ENCODE measurements at regions not wholly inside any gene's neighbourhood (a gene's known extent, or its start where the extent isn't known, plus 50 kb on each side); places are given as distances from the start of the nearest gene placed in this dataset.
"Not testable (repeated sequence)": the region's sequence is repeated elsewhere in the genome, so short reads cannot be mapped to it uniquely, and the experiment has no call there.

DNA sequence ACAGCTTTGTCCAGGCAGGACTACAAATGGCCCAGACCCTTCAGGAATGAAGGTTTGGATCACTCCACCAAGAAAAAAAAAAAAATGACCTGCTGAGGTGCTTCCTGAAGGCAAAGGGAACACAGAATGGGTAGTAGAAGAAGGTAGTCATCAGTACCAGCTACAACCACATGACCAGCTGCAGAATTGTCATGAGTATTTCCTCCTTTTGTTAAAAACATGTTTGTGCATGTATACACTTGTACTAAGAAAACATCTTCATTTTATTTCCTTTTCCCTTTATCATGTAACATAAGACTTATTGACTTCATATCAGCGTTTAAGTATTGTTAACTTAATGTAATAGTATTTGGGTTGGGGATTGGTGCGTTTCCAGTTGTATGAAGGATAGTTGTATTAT, 631.6 kb downstream of the FBXO15 start:
- DNase-seq, result not testable (repeated sequence)

- DNase-seq, result no peak
Measured at GRCh38 chr18:73514449-73514848, 633.2 kb downstream of the FBXO15 start.

- no peak for DNase-seq
Measured at GRCh38 chr18:73511771-73512503, 635.7 kb downstream of the FBXO15 start.

- DNase-seq, result no peak
Measured at GRCh38 chr18:73509460-73509859, 638.2 kb downstream of the FBXO15 start.

DNA sequence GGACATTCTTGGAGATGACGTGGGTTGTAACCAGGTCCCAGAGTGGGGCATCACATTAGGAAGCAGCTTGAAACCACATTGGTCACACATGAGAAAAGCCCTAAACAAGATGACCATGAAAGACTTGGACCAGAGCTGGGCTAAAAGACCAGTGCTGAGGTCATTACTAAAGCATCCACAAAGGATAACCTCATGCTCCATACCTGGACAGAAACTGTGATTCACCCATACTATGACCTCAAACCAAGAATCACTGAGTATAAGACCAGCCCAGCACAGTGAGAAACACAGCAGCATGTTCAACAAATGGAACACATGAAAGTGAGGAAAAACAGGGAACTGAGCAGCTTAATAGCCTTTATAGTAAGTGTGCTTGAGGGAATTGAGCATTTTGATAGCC, 635.5 kb upstream of the NETO1 start:
- no peak for DNase-seq

DNA sequence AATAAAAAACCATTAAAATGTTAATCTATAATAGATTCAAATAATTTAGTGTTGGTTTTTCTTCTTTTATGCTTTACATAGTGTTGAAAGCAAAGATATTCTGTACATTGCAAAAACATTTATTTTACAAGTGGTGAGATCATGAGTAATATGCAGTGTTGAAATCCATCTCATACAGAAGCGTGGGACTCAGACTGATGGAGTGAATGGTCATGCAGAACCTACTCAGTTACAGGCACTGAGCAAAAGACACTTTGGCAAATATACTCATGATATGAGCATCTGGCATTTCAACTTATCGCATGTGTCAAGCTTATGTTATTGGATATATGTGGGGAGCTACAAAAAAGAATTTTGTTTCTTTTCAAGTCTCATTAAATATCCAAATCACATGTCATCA, 620.2 kb upstream of the NETO1 start:
- DNase-seq, result no peak

DNA sequence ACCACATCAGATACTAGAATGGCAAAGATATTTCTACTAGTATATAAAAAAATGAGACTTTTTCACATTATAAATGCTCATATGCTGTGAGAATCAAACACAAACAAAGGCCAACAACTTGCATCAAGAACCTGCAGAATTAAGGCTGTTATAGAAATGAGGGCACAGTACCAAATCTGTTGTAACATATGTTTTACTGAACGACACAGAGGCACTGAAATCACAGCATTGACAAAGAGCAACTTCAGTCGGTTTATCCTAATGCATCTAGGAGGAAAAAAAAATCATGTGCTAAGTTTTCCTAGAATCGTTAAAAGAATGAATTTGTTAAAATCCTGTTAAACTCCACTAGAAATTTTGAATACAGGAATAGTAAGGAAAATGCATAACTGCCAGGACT, 617.4 kb upstream of the NETO1 start:
- no peak for DNase-seq

DNA sequence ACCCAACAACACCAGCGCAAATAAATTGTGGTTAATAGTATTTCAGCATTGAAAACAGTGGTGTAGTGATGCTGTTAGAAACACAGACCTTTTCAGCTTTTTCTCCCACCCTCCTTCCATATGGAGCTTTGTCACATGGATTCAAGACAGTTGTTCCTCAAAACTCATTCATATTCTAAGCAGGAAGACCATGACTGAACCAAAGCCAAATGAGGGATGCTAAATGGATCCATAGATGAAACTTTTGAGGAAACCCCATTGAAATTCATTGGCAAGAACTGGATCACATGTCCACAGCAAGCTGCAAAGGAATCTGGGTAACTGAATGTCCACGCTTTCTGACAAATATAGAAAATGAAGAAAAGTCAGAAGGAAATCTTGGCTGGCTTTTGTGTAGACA, 615.1 kb upstream of the NETO1 start:
- DNase-seq, result no peak

GRCh38 chr18:73479477-73479876, 611.7 kb upstream of the NETO1 start:
- DNase-seq, result no peak

DNA sequence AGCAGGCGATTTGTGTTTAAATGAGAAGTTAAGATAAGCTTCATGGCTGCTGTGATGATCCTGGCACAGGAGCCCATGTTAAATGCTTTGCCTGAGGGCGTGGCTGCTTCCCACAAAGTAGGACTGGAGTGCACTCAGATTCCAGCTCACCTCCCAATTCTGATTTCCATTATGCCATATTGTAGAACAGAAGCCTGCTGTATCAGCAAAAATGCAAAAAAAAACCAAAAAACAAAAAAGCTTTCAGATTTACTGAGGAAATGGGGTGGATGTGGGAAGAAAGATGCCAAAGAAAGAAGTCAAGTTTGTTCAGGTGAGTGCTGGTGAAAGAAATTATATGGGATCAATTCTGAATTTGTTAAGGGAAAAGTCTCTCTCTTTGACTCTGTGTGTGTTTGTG, 610.4 kb upstream of the NETO1 start:
- DNase-seq, result no peak

DNA sequence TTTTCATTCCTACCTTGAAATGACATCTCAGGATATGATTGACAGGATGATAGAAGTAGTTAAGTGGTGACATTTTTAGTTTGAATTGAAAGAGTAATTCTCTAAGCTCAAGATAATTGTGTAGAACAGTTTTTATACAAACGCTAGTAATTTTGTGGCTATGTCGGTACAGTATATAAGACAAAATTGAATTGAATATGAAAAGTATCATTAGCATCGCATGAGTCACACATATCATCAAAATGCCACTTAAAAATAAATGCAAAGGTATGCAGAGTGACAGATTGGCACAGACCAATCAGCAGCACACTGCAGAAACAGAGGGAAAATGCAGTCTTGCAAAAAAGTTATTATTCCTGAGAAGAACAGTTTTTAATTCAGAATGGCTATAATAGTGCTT, 608.2 kb upstream of the NETO1 start:
- DNase-seq, result no peak

DNA sequence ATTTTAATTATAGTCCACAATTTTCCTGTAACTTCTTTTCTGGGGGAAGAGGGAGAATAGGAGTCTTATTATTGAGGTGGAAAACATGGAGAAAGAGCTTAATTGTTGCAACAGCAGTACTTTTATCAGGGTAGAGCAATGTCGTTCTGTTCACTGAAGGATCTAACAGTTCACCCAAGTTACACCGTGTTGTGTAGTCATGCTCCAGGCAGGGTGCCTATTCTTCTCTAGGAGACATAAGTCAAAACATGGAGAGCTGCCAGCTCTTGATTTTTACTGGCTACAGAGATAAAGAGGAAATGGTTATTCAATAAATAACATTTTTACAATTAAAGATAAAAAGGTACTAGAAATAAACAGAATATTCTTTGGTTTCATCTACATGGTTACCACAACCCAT, 594.3 kb upstream of the NETO1 start:
- no peak for DNase-seq

GRCh38 chr18:73461780-73462059, 593.9 kb upstream of the NETO1 start:
- DNase-seq, result no peak

GRCh38 chr18:73461038-73461779, 593.4 kb upstream of the NETO1 start:
- no peak for DNase-seq

GRCh38 chr18:73458186-73458964, 590.6 kb upstream of the NETO1 start:
- no peak for DNase-seq

GRCh38 chr18:73456643-73457042, 588.9 kb upstream of the NETO1 start:
- DNase-seq, result no peak

- DNase-seq, result no peak
Measured at GRCh38 chr18:73452866-73453265, 585.1 kb upstream of the NETO1 start.

DNA sequence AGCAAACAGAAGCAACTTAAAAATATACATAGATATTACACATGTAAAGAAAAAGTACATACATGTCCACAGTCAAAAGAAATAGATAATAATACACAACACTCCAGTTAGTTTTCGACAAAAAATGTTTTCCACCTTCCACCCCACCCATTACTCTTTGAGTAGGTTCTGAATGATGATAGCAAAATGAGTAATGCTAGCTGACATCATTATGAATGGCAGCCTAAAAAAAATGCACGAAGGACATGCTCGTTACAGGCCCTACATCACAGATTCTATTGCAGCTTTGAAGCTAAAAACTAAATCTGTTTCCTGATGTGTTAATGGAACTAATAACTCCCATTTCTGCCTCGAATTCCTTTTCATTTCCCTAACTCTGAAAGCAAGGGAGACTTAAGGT, 578.7 kb upstream of the NETO1 start:
- DNase-seq, result no peak

DNA sequence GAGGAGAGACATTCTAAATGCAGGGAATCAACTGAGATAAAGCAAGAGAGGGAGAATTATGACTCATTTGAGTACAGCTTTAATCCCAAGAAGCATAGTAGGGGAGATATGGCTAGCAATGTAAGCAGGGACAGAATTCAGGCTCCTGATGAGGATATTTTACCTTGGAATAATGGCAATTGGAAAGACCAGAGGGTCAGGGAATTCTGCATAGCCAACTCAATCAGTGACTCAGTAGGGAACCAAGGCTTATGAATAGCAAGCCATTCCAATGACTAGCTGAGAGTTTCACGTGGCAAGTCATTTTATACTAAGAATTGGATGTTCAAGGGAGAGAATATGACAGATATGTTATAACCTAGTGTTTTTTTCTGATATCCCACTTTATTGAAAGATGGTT, 563.8 kb upstream of the NETO1 start:
- no peak for DNase-seq

DNA sequence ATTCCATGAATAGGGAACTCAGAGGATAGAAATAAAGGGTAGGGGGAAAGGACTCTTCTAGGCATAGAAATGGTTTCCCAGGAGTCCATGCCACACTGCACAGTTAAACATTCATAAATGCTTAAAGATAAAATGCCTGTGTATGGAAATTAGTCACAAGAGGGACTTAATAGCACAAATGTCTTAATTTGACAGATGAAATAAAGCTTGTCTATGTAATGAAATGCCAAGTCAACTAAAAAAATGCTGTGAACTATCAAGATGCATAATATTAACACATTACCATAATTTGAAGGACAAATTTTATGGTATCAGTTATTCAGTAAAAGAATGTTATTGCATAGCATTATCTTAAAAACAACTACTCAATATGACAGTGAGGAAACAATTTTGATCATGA, 553.2 kb upstream of the NETO1 start:
- DNase-seq, result no peak

DNA sequence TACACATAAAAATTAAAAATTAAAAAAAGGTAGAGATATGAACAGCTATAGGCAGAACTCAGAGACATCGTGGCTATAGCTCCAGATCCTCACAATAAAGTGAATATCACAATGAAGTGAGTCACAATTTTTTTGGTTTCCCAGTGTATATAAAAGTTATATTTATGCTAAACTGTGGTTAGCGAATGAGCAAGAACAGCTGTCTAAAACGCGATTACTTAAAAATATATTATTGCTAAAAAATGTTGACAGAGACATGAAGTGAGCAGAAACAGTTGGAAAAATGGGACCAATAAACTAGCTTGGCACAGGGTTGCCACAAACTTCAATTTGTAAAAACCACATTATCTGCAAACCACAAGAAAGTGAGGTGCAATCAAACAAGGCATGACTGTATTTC, 551.7 kb upstream of the NETO1 start:
- DNase-seq, result no peak

DNA sequence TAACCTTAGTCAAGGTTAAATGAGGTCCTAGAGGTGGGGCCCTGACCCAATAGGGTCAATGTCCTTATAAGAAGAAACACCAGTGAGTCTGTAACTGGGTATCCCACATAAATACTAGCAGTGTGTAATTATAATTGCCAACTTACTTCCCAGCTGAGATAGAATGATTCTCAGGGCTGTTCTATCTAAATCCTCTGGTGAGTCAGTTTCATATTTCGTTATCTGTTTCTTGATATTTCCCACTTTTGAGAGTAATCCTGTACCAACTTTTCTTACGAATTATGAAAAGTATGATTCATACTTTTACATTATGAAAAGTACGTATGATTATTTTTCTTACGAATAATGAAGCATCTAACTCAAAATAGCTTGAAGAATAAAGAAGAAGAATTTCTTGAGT, 546.8 kb upstream of the NETO1 start:
- no peak for DNase-seq

DNA sequence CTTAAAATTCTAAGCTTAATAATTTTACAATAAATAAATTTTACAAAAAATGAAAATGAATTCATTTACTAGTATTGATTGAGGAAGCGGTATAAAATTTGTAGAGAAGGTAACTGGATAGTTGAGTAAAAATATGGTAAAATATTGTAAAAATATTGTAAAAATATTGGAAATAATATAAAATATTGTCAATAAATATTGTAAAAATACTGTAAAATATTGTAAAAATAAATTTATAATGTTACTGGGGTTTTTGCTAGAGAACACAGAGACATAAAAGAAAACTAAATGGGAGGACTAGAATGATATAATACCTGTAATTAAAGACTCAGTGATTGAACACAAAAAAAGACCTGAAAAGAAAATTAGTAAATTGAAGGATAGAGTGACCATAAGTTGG, 546.3 kb upstream of the NETO1 start:
- DNase-seq, result no peak

GRCh38 chr18:73409242-73409641, 541.5 kb upstream of the NETO1 start:
- DNase-seq, result no peak
